SU-DHL-6 (cell line): ENCODE measurements at regions not wholly inside any gene's neighbourhood (a gene's known extent, or its start where the extent isn't known, plus 50 kb on each side); places are given as distances from the start of the nearest gene placed in this dataset.

Experiments used
- H2AFZ ChIP-seq: fragments of 200-600 bp; sonication (generic); 2 replicates; pipeline ENCODE4 v1.6.1; 2014; ENCODE audit warnings: low read depth, mild to moderate bottlenecking, moderate library complexity, mixed read lengths, antibody characterized with exemption, low read length; ENCODE audit not compliant: severe bottlenecking
- H3F3A ChIP-seq: fragments of 200-600 bp; shearing (Covaris generic); 2 replicates; pipeline ENCODE4 v1.6.0; 2016; ENCODE audit warnings: antibody characterized with exemption, mild to moderate bottlenecking; ENCODE audit not compliant: insufficient read depth
- H3K27ac ChIP-seq: fragments of 200-600 bp; sonication (generic); 2 replicates; pipeline ENCODE4 v1.5.1; 2016; ENCODE audit warnings: low read depth, mild to moderate bottlenecking, low read length, moderate library complexity, mixed read lengths
- H3K27me3 ChIP-seq: fragments of 200-600 bp; sonication (generic), shearing (Covaris generic); 2 replicates; pipeline ENCODE4 v1.6.0; 2014; ENCODE audit warnings: mild to moderate bottlenecking, low read length
- H3K36me3 ChIP-seq: fragments of 200-600 bp; sonication (generic); 2 replicates; pipeline ENCODE4 v1.6.1; 2014; ENCODE audit warnings: mild to moderate bottlenecking, low read length, mixed read lengths
- H3K4me2 ChIP-seq: fragments of 300-600, 200-600 bp; shearing (Covaris generic), sonication (generic); 2 replicates; pipeline ENCODE4 v1.6.0; 2014; ENCODE audit warnings: low read length, low read depth, mild to moderate bottlenecking; ENCODE audit not compliant: poor library complexity, severe bottlenecking
- H3K4me3 ChIP-seq: fragments of 200-600 bp; sonication (generic); 2 replicates; pipeline ENCODE4 v1.5.1; 2014; ENCODE audit warnings: antibody characterized with exemption, low read length, mild to moderate bottlenecking, mixed read lengths; ENCODE audit not compliant: insufficient read depth, poor library complexity, severe bottlenecking
- H3K79me2 ChIP-seq: fragments of 200-600 bp; sonication (generic); 2 replicates; pipeline ENCODE4 v1.6.1; 2014; ENCODE audit warnings: mild to moderate bottlenecking, low read length, moderate library complexity; ENCODE audit not compliant: insufficient read depth
- H3K9ac ChIP-seq: fragments of 200-600 bp; sonication (generic); 2 replicates; pipeline ENCODE4 v1.7.0; 2014; ENCODE audit warnings: mild to moderate bottlenecking, low read length
- H3K9me2 ChIP-seq: fragments of 200-600 bp; sonication (generic); replicated peaks from 2 replicates; pipeline ENCODE4 v1.6.1; 2014; ENCODE audit warnings: low read length; ENCODE audit not compliant: insufficient read depth
- H3K9me3 ChIP-seq: fragments of 200-600 bp; sonication (generic); 2 replicates; pipeline ENCODE4 v1.6.1; 2014; ENCODE audit warnings: low read length, mixed read lengths; ENCODE audit not compliant: insufficient read depth
- H4K20me1 ChIP-seq: fragments of 200-600 bp; sonication (generic); 2 replicates; pipeline ENCODE4 v1.6.1; 2014; ENCODE audit warnings: low read depth, mild to moderate bottlenecking, antibody characterized with exemption, low read length, moderate library complexity, mixed read lengths
- CTCF ChIP-seq: fragments of 200-600 bp; sonication (generic); IDR thresholded peaks from one replicate; pipeline ENCODE4 v1.5.1; 2017; ENCODE audit warnings: antibody characterized with exemption, mild to moderate bottlenecking, low read length, moderate library complexity; ENCODE audit not compliant: insufficient read depth, poor library complexity, severe bottlenecking
- EZH2phosphoT487 ChIP-seq: fragments of 200-600 bp; sonication (generic), shearing (Covaris generic); conservative IDR thresholded peaks from 2 replicates; pipeline ENCODE4 v1.6.1; 2018; ENCODE audit warnings: mild to moderate bottlenecking, antibody characterized with exemption, low read length, moderate library complexity, mixed read lengths

GRCh38 chr14:104390941-104391901, 188.3 kb upstream of the C14orf180 start:
- Histone ChIP-seq H3K36me3 (no peaks in the 10 kb centered on the region), H4K20me1 (no peaks in the 10 kb centered on the region), H3F3A (no peaks in the 10 kb centered on the region), H3K9me3 (no peaks in the 10 kb centered on the region), H2AFZ (no peak overlapping the region), H3K27ac (no peak overlapping the region), H3K9me2 (no peaks in the 10 kb centered on the region), H3K79me2 (no peaks in the 10 kb centered on the region), H3K27me3 (no peaks in the 10 kb centered on the region), H3K4me3 (no peak overlapping the region), H3K9ac (no peak overlapping the region), H3K4me2 (no peak overlapping the region)
- TF ChIP-seq EZH2phosphoT487 (no peak), CTCF (no peak)

- H3K9me3 ChIP-seq, result no peaks in the 10 kb centered on the region
- no peaks in the 10 kb centered on the region for H4K20me1 ChIP-seq
- TF ChIP-seq CTCF, result no peak
- TF ChIP-seq EZH2phosphoT487, result no peak
- H3K4me3 ChIP-seq, result no peak overlapping the region
- H3K79me2 ChIP-seq, result no peaks in the 10 kb centered on the region
- H3K9me2 ChIP-seq, result no peaks in the 10 kb centered on the region
- H3K27me3 ChIP-seq, result no peaks in the 10 kb centered on the region
- H2AFZ ChIP-seq, result no peak overlapping the region
- H3F3A ChIP-seq, result no peaks in the 10 kb centered on the region
- no peak overlapping the region for H3K27ac ChIP-seq
- no peaks in the 10 kb centered on the region for H3K36me3 ChIP-seq
- no peak overlapping the region for H3K4me2 ChIP-seq
- H3K9ac ChIP-seq, result no peak overlapping the region
Measured at GRCh38 chr14:104392001-104392395, 187.6 kb upstream of the C14orf180 start.

- Histone ChIP-seq H3K9me2 (no peaks in the 10 kb centered on the region), H2AFZ (no peak overlapping the region), H3K79me2 (no peaks in the 10 kb centered on the region), H3K27ac (no peak overlapping the region), H4K20me1 (no peaks in the 10 kb centered on the region), H3K4me3 (no peak overlapping the region), H3K4me2 (no peak overlapping the region), H3K9ac (no peak overlapping the region), H3K9me3 (no peaks in the 10 kb centered on the region), H3K36me3 (no peaks in the 10 kb centered on the region), H3K27me3 (no peaks in the 10 kb centered on the region), H3F3A (no peaks in the 10 kb centered on the region)
- TF ChIP-seq EZH2phosphoT487 (no peak), CTCF (no peak)
Measured at GRCh38 chr14:104392396-104393198, 187.0 kb upstream of the C14orf180 start.
